Activated T-helper 2 cell treated with anti-CD3 and anti-CD28 coated beads, Interferon-gamma antibody, Interleukin-2, Interleukin-4, amounts not matched to agents 10 μg/mL and 5 μg/mL and 100 μg/mL, durations not matched to agents 14 hours and 24 hours and 36 hours (primary cell): ENCODE measurements at regions not wholly inside any gene's neighbourhood (a gene's known extent, or its start where the extent isn't known, plus 50 kb on each side); places are given as distances from the start of the nearest gene placed in this dataset.

Experiments used
- DNase-seq: peaks from one replicate; pipeline ENCODE4 v3.0.0; 2021; ENCODE audit warnings: low spot score
- H3K27ac Mint-ChIP-seq: one replicate; pipeline ENCODE4 v1.8.0; 2021; ENCODE audit warnings: mixed read lengths
- H3K27me3 Mint-ChIP-seq: one replicate; pipeline ENCODE4 v1.8.0; 2021; ENCODE audit warnings: low read depth, mixed read lengths
- H3K36me3 Mint-ChIP-seq: one replicate; pipeline ENCODE4 v1.8.0; 2021; ENCODE audit warnings: low read depth, mixed read lengths
- H3K4me1 Mint-ChIP-seq: one replicate; pipeline ENCODE4 v1.8.0; 2021; ENCODE audit warnings: low read depth, mixed read lengths
- H3K4me3 Mint-ChIP-seq: one replicate; pipeline ENCODE4 v1.8.0; 2021; ENCODE audit warnings: low read depth, mild to moderate bottlenecking, moderate library complexity, mixed read lengths
- H3K9me3 Mint-ChIP-seq: one replicate; pipeline ENCODE4 v1.8.0; 2021; ENCODE audit warnings: mixed read lengths
- intact Hi-C: fragments of 100-400 bp; cut with micrococcal nuclease; formaldehyde crosslinking; loops from one replicate; pipeline ENCODE4 v1.15.1; 2023

DNA sequence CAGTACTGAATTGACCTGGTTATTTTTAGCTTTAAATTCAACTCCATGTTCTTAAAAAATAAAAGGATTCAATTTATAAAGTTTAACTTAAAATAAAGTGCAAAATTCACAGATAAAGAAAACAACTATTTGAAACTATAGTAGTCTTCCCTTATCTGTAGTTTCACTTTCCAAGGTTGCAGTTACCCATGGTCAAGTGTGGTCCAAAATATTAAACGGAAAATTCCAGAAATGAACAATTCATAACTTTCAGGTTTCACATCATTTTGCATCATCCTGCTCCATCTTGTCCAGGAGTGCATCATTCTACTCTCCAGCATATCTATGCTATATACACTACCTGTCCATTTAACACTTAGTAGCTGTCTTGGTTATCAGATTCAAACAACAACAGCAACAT lies 54.5 kb upstream of the ZNF804A start:
- Mint-ChIP-seq H3K9me3 (no peaks in the 10 kb centered on the region), H3K27me3 (no peaks in the 10 kb centered on the region), H3K27ac (no peak overlapping the region), H3K4me1 (no peaks in the 10 kb centered on the region), H3K4me3 (no peak overlapping the region), H3K36me3 (no peaks in the 10 kb centered on the region)
- no peak for DNase-seq
- intact Hi-C loops = no loop called here
